NCI-H2171 (cell line): ENCODE measurements at regions not wholly inside any gene's neighbourhood (a gene's known extent, or its start where the extent isn't known, plus 50 kb on each side); places are given as distances from the start of the nearest gene placed in this dataset.
"Not testable (repeated sequence)": the region's sequence is repeated elsewhere in the genome, so short reads cannot be mapped to it uniquely, and the experiment has no call there.

Experiments used
- DNase-seq: peaks from one replicate; lab custom pipeline; 2025; lab: John Stamatoyannopoulos, UW

GRCh38 chr4:61004651-61005170, 195.4 kb upstream of the ADGRL3 start:
- no peak for DNase-seq

GRCh38 chr4:61011051-61011450, 189.1 kb upstream of the ADGRL3 start:
- no peak for DNase-seq

GRCh38 chr4:61011936-61012335, 188.2 kb upstream of the ADGRL3 start:
- DNase-seq = not testable (repeated sequence)

- no peak for DNase-seq
Observed at GRCh38 chr4:61024610-61025009, 175.5 kb upstream of the ADGRL3 start.

- DNase-seq = no peak
Observed at GRCh38 chr4:61027939-61028338, 172.2 kb upstream of the ADGRL3 start.

GRCh38 chr4:61036071-61036684, 163.9 kb upstream of the ADGRL3 start:
- DNase-seq = no peak

- DNase-seq = no peak
Observed at GRCh38 chr4:61041527-61041926, 158.6 kb upstream of the ADGRL3 start.

- DNase-seq = no peak
Observed at GRCh38 chr4:61044837-61045236, 155.3 kb upstream of the ADGRL3 start.

GRCh38 chr4:61049018-61049417, 151.1 kb upstream of the ADGRL3 start:
- DNase-seq = no peak

- no peak for DNase-seq
Observed at GRCh38 chr4:61067381-61067780, 132.7 kb upstream of the ADGRL3 start.

- no peak for DNase-seq
Observed at GRCh38 chr4:61068060-61068459, 132.1 kb upstream of the ADGRL3 start.

GRCh38 chr4:61068745-61069144, 131.4 kb upstream of the ADGRL3 start:
- no peak for DNase-seq

GRCh38 chr4:61070269-61070668, 129.9 kb upstream of the ADGRL3 start:
- DNase-seq = no peak

GRCh38 chr4:61079427-61079826, 120.7 kb upstream of the ADGRL3 start:
- DNase-seq = no peak

GRCh38 chr4:61079976-61080375, 120.2 kb upstream of the ADGRL3 start:
- DNase-seq = no peak

GRCh38 chr4:61085534-61085933, 114.6 kb upstream of the ADGRL3 start:
- DNase-seq = no peak

GRCh38 chr4:61086357-61086756, 113.8 kb upstream of the ADGRL3 start:
- DNase-seq = no peak

GRCh38 chr4:61086979-61087378, 113.1 kb upstream of the ADGRL3 start:
- DNase-seq = no peak

GRCh38 chr4:61094854-61095598, 105.1 kb upstream of the ADGRL3 start:
- no peak for DNase-seq

GRCh38 chr4:61128682-61129081, 71.4 kb upstream of the ADGRL3 start:
- DNase-seq = no peak

GRCh38 chr4:61129971-61130370, 70.2 kb upstream of the ADGRL3 start:
- DNase-seq = no peak

GRCh38 chr4:61143461-61143860, 56.7 kb upstream of the ADGRL3 start:
- DNase-seq = no peak

- DNase-seq = no peak
Observed at GRCh38 chr4:61149278-61149677, 50.8 kb upstream of the ADGRL3 start.
